B cell (primary cell): ENCODE measurements at regions not wholly inside any gene's neighbourhood (a gene's known extent, or its start where the extent isn't known, plus 50 kb on each side); places are given as distances from the start of the nearest gene placed in this dataset.

Experiments
- ATAC-seq: fragments of 200-7000 bp; cut with Tn5 transposase; one replicate; pipeline ENCODE4 v1.10.0; 2021; ENCODE audit warnings: low read depth, mild to moderate bottlenecking, moderate number of reproducible peaks, moderate library complexity
- CTCF ChIA-PET: fragments of 350-600 bp; sonication (Branson Sonifier 250); formaldehyde crosslinking; loops from one replicate; lab custom pipeline; 2021; ENCODE audit warnings: antibody characterized with exemption, inconsistent platforms; lab: Charles Lee
- POLR2A ChIA-PET: fragments of 350-600 bp; sonication (Branson Sonifier 250); formaldehyde crosslinking; loops from one replicate; lab custom pipeline; 2021; ENCODE audit warnings: antibody characterized with exemption; lab: Charles Lee
- DNase-seq: peaks from one replicate; pipeline ENCODE4 v3.0.0; 2013
- H2AFZ ChIP-seq: 2 replicates; pipeline ENCODE4 v1.6.1; 2012; ENCODE audit warnings: mild to moderate bottlenecking, low read depth, low read length; ENCODE audit not compliant: insufficient read depth, poor library complexity, severe bottlenecking
- H3K27ac ChIP-seq, 2 donors: 1 replicate in 1 of 2; 2 replicates in 1 of 2; pipeline ENCODE4 v1.5.1; 2012 to 2013; ENCODE audit warnings: low read length in 2 of 2, mild to moderate bottlenecking in 2 of 2, moderate library complexity in 1 of 2
- H3K27me3 ChIP-seq, 4 experiments: fragments of 200-600 bp in 1 of 4; sonication (generic) in 1 of 4; replicated peaks in 1 of 4; 1 replicate in 2 of 4; 2 replicates in 2 of 4; pipeline versions ENCODE4 v1.6.1 to v1.7.0; 2013 to 2016; ENCODE audit warnings: low read length in 3 of 4, mild to moderate bottlenecking in 2 of 4, mixed read lengths in 1 of 4, moderate library complexity in 1 of 4; ENCODE audit not compliant: insufficient read depth in 4 of 4, control insufficient read depth in 3 of 4; ENCODE audit errors: control extremely low read depth in 1 of 4
- H3K36me3 ChIP-seq, 2 experiments: replicated peaks in 1 of 2; 1 replicate in 1 of 2; 2 replicates in 1 of 2; pipeline versions ENCODE4 v1.6.1 to v1.7.1; 2013; ENCODE audit warnings: low read length in 1 of 2; ENCODE audit not compliant: insufficient read depth in 2 of 2, control insufficient read depth in 1 of 2; ENCODE audit errors: control extremely low read depth in 1 of 2, extremely low read depth in 1 of 2
- H3K4me1 ChIP-seq, 2 donors: fragments of 200-600 bp in 1 of 2; sonication (generic) in 1 of 2; 1 replicate in 1 of 2; 2 replicates in 1 of 2; pipeline versions ENCODE4 v1.5.1 to v1.6.1; 2013 to 2017; ENCODE audit warnings: low read length in 2 of 2; ENCODE audit not compliant: control insufficient read depth in 2 of 2, insufficient read depth in 2 of 2
- H3K4me2 ChIP-seq: replicated peaks from 2 replicates; pipeline ENCODE3; 2012; ENCODE audit warnings: mild to moderate bottlenecking, low read depth, low read length; ENCODE audit not compliant: poor library complexity, severe bottlenecking
- H3K4me3 ChIP-seq, 5 experiments: fragments of 200-600 bp in 1 of 5; sonication (generic) in 1 of 5; 1 replicate in 3 of 5; 2 replicates in 2 of 5; pipeline versions ENCODE4 v1.5.1 to v1.7.0; 2011 to 2016; ENCODE audit warnings: low read length in 4 of 5, mild to moderate bottlenecking in 4 of 5, low read depth in 2 of 5, control low read depth in 1 of 5, moderate library complexity in 1 of 5; ENCODE audit not compliant: insufficient read depth in 1 of 5; ENCODE audit errors: control extremely low read depth in 1 of 5, extremely low read depth in 1 of 5
- H3K79me2 ChIP-seq: fragments of 200-600 bp; sonication (generic); one replicate; pipeline ENCODE4 v1.6.0; 2016; ENCODE audit warnings: low read length; ENCODE audit not compliant: control insufficient read depth, insufficient read depth
- H3K9ac ChIP-seq: fragments of 200-600 bp; sonication (generic); 2 replicates; pipeline ENCODE4 v1.6.1; 2017; ENCODE audit warnings: mild to moderate bottlenecking, low read length, moderate library complexity
- H3K9me3 ChIP-seq, 3 donors: one replicate each; pipeline versions ENCODE4 v1.6.1 to v1.7.1; 2013; ENCODE audit warnings: low read length in 2 of 3; ENCODE audit not compliant: control insufficient read depth in 2 of 3, insufficient read depth in 1 of 3; ENCODE audit errors: control extremely low read depth in 1 of 3
- H4K20me1 ChIP-seq: 2 replicates; pipeline ENCODE4 v1.6.0; 2012; ENCODE audit warnings: mild to moderate bottlenecking, low read length; ENCODE audit not compliant: insufficient read depth, control insufficient read depth, poor library complexity, severe bottlenecking
- H3K27ac Mint-ChIP-seq: one replicate; pipeline ENCODE4 v1.8.0; 2021; ENCODE audit warnings: mixed read lengths
- H3K27me3 Mint-ChIP-seq: one replicate; pipeline ENCODE4 v1.8.0; 2021; ENCODE audit warnings: mixed read lengths
- H3K4me1 Mint-ChIP-seq: one replicate; pipeline ENCODE4 v1.8.0; 2021; ENCODE audit warnings: mixed read lengths
- H3K4me3 Mint-ChIP-seq: one replicate; pipeline ENCODE4 v1.8.0; 2021; ENCODE audit warnings: mixed read lengths
- H3K9me3 Mint-ChIP-seq: one replicate; pipeline ENCODE4 v1.8.0; 2022; ENCODE audit warnings: mixed read lengths; ENCODE audit not compliant: insufficient read depth
- CTCF ChIP-seq: fragments of 200-600 bp; IDR thresholded peaks from one replicate; pipeline ENCODE4 v1.8.0; 2022; ENCODE audit warnings: antibody characterized with exemption, mild to moderate bottlenecking
- EZH2 ChIP-seq: IDR thresholded peaks from 2 replicates; pipeline ENCODE4 v1.6.1; 2012; ENCODE audit warnings: borderline replicate concordance, low read depth, mild to moderate bottlenecking, moderate library complexity, low read length; ENCODE audit not compliant: insufficient read depth, poor library complexity, severe bottlenecking
- WGBS: methylation state at CpG from one replicate; pipeline ENCODE4 v1.1.5; 2013; ENCODE audit warnings: missing lambda C conversion rate; ENCODE audit not compliant: insufficient coverage; 5-methylcytosine and 5-hydroxymethylcytosine counted together
- intact Hi-C: fragments of 100-400 bp; cut with micrococcal nuclease; formaldehyde crosslinking; loops from one replicate; pipeline ENCODE4 v1.10.0; 2022

- Histone ChIP-seq H3K27ac (no peak overlapping the region), H3K27me3 (no peaks in the 10 kb centered on the region), H3K4me1 (no peaks in the 10 kb centered on the region), H3K4me2 (no peak overlapping the region), H3K4me3 (no peak overlapping the region), H3K36me3 (no peaks in the 10 kb centered on the region), H3K9ac (no peak overlapping the region), H4K20me1 (no peaks in the 10 kb centered on the region), H3K79me2 (no peaks in the 10 kb centered on the region), H3K9me3 (no peaks in the 10 kb centered on the region), H2AFZ (no peak overlapping the region)
- H3K27ac Mint-ChIP-seq = no peak overlapping the region
- no peak overlapping the region for H3K4me3 Mint-ChIP-seq
- H3K4me1 Mint-ChIP-seq = no peaks in the 10 kb centered on the region
- ATAC-seq = no peak
- WGBS = 100% methylated on average over 2 of the region's 4 CpGs
- POLR2A ChIA-PET = no interaction called here
- H3K27me3 Mint-ChIP-seq = peaks cover 7% of the 10 kb centered on the region
- H3K9me3 Mint-ChIP-seq = no peaks in the 10 kb centered on the region
- TF ChIP-seq EZH2 (no peak), CTCF (no peak)
- CTCF ChIA-PET = no interaction called here
- no peak for DNase-seq
- intact Hi-C loops = no loop called here
Measured at GRCh38 chr10:112886463-112886862, 63.6 kb upstream of the TCF7L2 start.

DNA sequence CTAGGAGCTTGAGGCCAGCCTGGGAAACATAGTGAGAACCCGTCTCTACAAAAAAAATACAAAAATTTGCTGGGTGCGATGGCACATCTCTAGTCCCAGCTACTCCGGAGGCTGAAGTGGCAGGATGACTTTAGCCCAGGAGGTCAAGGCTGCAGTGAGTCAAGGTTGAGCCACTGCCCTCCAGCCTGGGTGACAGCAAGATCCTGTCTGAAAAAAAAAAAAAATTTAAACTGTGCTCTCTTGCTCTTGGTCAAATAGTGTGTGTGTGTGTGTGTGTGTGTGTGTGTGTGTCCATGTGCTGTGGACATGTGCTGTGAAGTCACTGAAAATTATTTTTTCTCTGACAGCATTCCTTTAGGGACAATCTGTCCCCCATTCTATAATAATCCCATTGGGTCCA lies 62.1 kb upstream of the TCF7L2 start:
- WGBS = 100% methylated on average over 3 of the region's 3 CpGs
- H3K27me3 Mint-ChIP-seq = peaks cover 3% of the 10 kb centered on the region
- H3K4me3 ChIP-seq = no peak overlapping the region

More for the DNA sequence above, 62.1 kb upstream of the TCF7L2 start:
- H3K27ac ChIP-seq = no peak overlapping the region
- no peak overlapping the region for H3K9ac ChIP-seq
- no peak overlapping the region for H3K27ac Mint-ChIP-seq
- H3K79me2 ChIP-seq = no peaks in the 10 kb centered on the region
- no peaks in the 10 kb centered on the region for H3K9me3 ChIP-seq
- no peaks in the 10 kb centered on the region for H4K20me1 ChIP-seq
- intact Hi-C loops = no loop called here
- H3K27me3 ChIP-seq = no peaks in the 10 kb centered on the region
- TF ChIP-seq EZH2 (no peak), CTCF (no peak)
- H3K4me1 Mint-ChIP-seq = no peaks in the 10 kb centered on the region
- CTCF ChIA-PET = no interaction called here
- no peak overlapping the region for H3K4me3 Mint-ChIP-seq
- POLR2A ChIA-PET = no interaction called here
- H3K36me3 ChIP-seq = no peaks in the 10 kb centered on the region
- no peak for ATAC-seq
- H3K9me3 Mint-ChIP-seq = peaks cover 1% of the 10 kb centered on the region
- no peak overlapping the region for H3K4me2 ChIP-seq
- DNase-seq = no peak
- no peak overlapping the region for H2AFZ ChIP-seq
- H3K4me1 ChIP-seq = no peaks in the 10 kb centered on the region
